ENCODE measurements at regions not wholly inside any gene's neighbourhood (a gene's known extent, or its start where the extent isn't known, plus 50 kb on each side); places are given as distances from the start of the nearest gene placed in this dataset.
"Not testable (repeated sequence)": the region's sequence is repeated elsewhere in the genome, so short reads cannot be mapped to it uniquely, and the experiment has no call there.

DNA sequence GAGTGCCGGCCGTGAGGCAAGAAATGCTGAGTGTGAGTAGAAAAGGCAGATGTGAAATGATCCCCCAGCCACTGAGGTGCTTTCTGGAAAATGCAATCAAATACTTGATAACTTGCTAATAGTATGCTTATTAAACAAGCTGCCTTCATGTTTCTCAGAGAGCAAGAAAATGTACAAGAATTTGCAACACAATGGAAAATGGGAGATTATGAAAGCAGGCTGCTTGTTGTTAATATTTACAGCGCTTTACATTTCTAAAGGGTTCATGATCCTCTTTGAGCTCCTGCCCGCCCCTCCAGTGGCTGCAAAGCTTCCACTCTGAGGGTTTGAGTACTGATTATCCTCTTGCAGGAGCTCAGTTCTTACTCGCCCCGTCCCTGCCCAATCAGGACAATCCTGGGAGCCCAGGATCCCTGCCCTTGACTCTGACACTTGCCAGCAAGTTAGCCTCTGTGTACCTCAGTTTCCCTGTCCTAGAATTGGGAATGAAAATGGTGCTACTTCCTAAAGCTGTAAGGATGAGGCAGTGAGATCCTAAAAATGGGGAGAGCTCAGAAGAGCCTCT lies 645.1 kb downstream of the TBC1D22A start:
- TF ChIP-seq, protein P1, sequence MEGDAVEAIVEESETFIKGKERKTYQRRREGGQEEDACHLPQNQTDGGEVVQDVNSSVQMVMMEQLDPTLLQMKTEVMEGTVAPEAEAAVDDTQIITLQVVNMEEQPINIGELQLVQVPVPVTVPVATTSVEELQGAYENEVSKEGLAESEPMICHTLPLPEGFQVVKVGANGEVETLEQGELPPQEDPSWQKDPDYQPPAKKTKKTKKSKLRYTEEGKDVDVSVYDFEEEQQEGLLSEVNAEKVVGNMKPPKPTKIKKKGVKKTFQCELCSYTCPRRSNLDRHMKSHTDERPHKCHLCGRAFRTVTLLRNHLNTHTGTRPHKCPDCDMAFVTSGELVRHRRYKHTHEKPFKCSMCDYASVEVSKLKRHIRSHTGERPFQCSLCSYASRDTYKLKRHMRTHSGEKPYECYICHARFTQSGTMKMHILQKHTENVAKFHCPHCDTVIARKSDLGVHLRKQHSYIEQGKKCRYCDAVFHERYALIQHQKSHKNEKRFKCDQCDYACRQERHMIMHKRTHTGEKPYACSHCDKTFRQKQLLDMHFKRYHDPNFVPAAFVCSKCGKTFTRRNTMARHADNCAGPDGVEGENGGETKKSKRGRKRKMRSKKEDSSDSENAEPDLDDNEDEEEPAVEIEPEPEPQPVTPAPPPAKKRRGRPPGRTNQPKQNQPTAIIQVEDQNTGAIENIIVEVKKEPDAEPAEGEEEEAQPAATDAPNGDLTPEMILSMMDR (IDR thresholded peaks at IDR 0.05; ENCODE audit: low read depth, low read length, missing control alignments) = no peak
- DNase-seq (ENCODE audit: extremely low read depth, low read depth) = no peak
- H3K4me3 ChIP-seq (replicated peaks; ENCODE audit: low read depth, low read length) = no peak overlapping the region

DNA sequence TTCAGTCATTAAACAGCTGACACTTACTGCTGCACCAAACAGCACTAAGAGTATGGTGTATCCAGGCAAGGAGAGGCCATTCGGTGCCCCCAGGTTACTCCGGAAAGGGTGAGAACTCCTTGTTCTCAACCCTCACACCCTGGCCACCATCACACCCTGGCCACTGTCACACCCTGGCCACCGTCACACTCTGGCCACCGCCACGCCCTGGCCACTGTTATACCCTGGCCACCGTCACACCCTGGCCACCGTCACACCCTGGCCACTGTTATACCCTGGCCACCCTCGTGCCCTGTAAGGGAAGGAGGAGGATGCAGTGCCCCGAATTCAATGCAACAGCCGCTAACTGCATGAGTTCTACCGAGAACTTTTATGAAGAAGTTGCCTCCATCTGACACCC lies 644.4 kb downstream of the TBC1D22A start:
- TF ChIP-seq, protein P1 (IDR thresholded peaks at IDR 0.05; ENCODE audit: low read depth, low read length, missing control alignments) = no peak
- no peak overlapping the region for H3K4me3 ChIP-seq (replicated peaks; ENCODE audit: low read depth, low read length)
- DNase-seq (ENCODE audit: extremely low read depth, low read depth) = no peak

DNA sequence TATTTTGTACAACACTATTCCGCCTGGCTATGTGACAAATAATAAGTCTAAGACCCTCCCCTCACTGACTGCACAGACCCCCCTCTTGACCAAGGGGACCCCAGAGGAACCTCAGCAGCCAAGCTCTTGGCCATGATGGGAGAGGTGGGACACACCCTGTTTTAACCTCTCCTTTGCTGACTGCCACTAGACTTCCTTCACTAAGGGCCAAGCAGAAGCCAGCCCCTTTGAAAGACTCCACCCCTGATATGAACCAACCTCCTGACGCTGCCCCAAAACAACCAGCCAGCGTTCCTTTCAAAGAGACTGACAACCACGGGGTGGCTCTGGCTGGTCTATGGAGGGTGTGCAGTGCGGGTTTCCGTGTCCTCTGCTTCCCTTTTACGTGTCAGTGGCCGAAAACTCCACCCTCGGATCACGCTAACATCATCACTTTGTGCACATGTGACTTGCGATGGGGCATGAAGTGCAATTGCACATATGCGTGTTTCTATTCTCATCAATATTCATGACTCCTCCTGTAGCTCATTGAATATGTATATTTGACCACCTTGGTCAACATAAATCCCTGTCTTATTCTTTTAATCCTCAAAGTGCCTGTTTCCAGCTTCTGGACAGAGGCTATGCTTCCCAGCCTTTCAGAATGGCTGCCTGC lies 643.9 kb downstream of the TBC1D22A start:
- TF ChIP-seq, protein P1 (IDR thresholded peaks at IDR 0.05; ENCODE audit: low read depth, low read length, missing control alignments) = no peak
- no peak overlapping the region for H3K4me3 ChIP-seq (replicated peaks; ENCODE audit: low read depth, low read length)
- DNase-seq (ENCODE audit: extremely low read depth, low read depth) = no peak

GRCh38 chr22:47405222-47405621 lies 642.8 kb downstream of the TBC1D22A start:
- H3K4me3 ChIP-seq (replicated peaks; ENCODE audit: low read depth, low read length); DNase-seq (ENCODE audit: extremely low read depth, low read depth): not testable (repeated sequence)

DNA sequence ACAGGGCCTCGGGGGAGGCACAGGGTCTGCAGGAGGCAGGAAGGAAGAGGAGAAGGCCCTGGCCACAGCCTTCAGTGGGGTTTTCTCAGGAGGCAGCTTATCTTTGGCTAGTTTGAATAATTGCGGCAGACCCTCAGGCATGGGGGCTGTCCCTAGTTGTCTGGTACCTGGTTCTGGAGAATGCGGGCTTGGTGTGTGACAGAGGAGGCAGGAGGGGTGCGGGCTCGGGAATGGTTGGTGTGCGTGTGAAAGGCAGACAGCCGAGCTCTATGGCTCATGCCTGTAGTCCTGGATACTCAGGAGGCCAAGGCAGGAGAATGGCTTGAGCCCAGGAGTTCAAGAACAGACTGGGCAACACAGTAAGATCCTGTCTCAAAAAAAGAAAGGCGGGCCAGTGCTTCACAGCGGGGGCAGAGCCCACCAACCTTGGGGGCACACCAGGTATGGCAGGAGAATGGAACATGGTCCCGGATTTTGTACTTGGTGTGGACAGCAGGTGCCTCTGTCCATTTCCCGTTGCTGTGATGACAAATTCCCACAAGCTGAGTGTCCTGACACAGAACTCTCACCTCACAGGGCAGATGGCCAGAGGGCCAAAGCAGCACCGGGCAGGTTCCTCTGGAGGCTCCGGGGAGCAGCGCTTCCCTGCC lies 640.6 kb downstream of the TBC1D22A start:
- DNase-seq (ENCODE audit: extremely low read depth, low read depth) = no peak
- TF ChIP-seq, protein P1 (IDR thresholded peaks at IDR 0.05; ENCODE audit: low read depth, low read length, missing control alignments) = no peak
- H3K4me3 ChIP-seq (replicated peaks; ENCODE audit: low read depth, low read length) = no peak overlapping the region

DNA sequence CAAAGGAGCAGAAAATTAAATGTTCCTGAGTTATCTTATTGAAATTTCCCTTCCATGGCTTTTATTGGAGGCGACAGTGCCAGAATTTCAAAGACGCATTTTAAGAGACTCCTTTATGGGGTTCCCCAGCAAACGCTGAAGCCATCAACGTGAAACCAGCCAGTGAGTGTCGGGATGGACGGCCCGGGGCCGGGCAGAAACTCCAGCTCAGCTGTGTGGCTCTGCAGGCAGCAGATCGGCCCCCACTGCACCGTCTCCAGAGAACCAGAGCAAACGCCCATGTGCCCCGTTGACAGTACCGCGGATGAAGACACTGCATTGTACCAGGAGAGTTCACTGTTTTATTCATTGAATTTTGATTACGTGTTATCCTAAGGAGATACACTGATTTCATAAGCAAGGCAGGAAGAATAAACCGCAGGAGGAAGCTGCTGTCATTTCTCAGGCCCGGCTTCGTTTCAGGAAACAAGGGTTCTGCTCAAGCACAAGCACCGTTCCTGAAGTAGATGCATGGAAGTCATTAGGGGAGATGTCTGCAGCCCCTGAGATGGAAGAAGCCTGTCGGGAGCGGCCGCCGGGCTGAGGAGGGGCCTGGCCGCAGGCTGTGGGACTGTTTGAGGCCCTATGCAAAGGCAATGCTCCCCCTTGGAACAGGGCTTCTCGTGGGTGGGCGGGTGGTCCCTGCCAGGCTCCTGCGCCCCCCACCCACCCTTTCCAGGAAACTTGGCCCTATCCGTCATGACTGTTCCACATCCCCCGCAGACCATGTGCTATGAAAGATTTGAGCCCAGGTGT lies 639.7 kb downstream of the TBC1D22A start:
- TF ChIP-seq, protein P1 (IDR thresholded peaks at IDR 0.05; ENCODE audit: low read depth, low read length, missing control alignments) = no peak
- DNase-seq (ENCODE audit: extremely low read depth, low read depth) = no peak
- no peak overlapping the region for H3K4me3 ChIP-seq (replicated peaks; ENCODE audit: low read depth, low read length)

DNA sequence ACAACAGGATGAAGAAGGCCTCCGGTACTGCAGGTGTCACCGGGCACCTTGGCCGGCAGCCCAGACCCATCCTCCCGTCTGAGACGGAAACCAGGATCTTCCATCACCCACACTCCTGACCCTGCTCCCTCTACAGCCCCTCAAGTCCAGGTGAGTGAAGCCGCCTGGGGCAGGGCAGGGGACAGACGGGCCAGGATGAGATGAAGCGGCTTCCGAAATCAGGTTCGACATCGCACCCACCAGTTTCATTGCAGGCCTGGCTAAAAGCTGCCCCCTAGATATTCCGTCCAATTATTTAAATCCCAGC lies 639.1 kb downstream of the TBC1D22A start:
- TF ChIP-seq, protein P1 (IDR thresholded peaks at IDR 0.05; ENCODE audit: low read depth, low read length, missing control alignments) = no peak
- no peak overlapping the region for H3K4me3 ChIP-seq (replicated peaks; ENCODE audit: low read depth, low read length)
- no peak for DNase-seq (ENCODE audit: extremely low read depth, low read depth)
